GM18909 (cell line): ENCODE measurements at regions not wholly inside any gene's neighbourhood (a gene's known extent, or its start where the extent isn't known, plus 50 kb on each side); places are given as distances from the start of the nearest gene placed in this dataset.

Experiments used
- ATAC-seq: cut with Tn5 transposase; IDR thresholded peaks from one replicate; pipeline ENCODE4 v1.9.1; 2021; ENCODE audit warnings: mild to moderate bottlenecking; ENCODE audit not compliant: unreplicated experiment, poor library complexity

DNA sequence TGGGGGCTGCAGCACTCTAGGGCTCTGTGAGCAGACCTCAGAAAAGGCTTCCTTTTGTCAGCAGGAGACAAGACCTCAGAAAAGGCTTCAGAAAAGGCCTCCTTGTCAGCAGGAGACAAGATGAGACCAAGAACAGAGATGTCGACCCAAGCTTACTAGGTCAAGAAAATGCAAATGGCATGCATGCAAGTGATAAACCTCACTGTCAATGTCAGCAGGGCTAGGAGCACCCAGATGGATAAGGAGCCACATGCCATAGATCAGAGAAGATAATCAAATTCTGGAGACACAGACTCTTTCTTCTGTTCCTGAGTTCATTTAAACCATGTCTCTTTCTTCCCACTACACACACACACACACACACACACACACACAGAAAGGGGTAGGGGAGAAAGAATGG, 285.9 kb downstream of the CHRM3 start:
- ATAC-seq, result no peak

DNA sequence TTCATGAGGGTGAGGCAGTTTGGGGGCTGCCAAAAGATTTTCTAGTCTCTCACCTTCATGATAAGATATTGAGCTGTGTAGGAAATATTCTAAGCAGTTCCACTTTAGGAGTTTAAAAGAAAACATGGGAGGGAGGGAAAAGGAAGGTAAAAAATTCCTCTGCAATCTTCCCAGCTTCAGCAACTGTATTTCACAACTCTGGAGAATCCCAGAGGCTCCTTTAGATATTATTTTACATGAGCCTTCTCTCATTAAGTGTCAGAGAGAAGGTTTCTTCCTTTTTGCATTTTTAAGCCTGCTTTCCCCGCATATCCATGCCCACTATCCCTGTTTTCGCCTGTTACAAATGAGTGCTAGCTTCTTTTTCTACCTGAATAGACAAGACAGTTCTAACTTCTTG, 289.4 kb downstream of the CHRM3 start:
- no peak for ATAC-seq

GRCh38 chr1:239676522-239677273, 290.3 kb downstream of the CHRM3 start:
- no peak for ATAC-seq

GRCh38 chr1:239677362-239677761, 291.0 kb downstream of the CHRM3 start:
- ATAC-seq, result no peak

- ATAC-seq, result no peak
Observed at GRCh38 chr1:239678181-239678580, 291.8 kb downstream of the CHRM3 start.

- no peak for ATAC-seq
Observed at GRCh38 chr1:239682046-239682445, 295.7 kb downstream of the CHRM3 start.

GRCh38 chr1:239682960-239683359, 296.6 kb downstream of the CHRM3 start:
- no peak for ATAC-seq

DNA sequence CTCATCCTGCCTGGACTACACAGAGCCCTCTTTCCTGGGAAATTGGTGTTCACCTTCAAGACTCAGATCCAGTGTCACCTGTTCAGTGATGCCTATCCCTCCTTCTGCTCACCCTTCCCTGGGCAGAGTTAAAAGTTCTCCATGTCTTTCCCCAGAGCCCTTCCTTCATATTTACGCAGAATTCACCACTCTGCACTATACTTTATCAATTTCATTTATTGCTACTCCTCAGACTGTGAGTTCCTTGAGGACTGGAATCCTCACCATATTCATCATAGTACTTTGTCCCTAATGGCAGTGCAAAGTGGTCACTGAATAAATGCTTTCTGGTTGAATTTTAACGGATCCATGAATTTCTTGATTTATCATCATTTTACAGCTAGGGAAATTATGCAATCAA, 300.0 kb downstream of the CHRM3 start:
- ATAC-seq, result no peak

GRCh38 chr1:239696317-239696716, 309.9 kb downstream of the CHRM3 start:
- ATAC-seq, result no peak

DNA sequence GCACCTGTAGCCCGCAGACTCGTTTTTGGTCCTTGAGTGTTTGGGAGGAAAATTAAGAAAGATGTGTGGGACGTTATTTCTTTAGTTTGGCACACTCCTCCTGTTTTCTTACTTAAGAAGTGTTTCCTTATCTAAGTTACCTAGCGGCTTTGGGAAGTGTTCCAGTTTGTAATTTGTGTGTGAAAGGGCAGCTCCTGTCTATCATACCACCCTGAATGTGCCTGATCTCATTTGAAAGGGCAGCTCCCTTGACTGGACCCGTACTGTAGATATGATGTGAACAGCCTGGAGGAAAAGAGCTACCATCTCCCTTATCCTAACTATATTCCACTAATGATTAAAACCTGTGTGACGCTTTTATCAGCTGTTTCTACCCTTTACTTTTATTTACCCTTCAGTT, 314.3 kb downstream of the CHRM3 start:
- ATAC-seq, result no peak

DNA sequence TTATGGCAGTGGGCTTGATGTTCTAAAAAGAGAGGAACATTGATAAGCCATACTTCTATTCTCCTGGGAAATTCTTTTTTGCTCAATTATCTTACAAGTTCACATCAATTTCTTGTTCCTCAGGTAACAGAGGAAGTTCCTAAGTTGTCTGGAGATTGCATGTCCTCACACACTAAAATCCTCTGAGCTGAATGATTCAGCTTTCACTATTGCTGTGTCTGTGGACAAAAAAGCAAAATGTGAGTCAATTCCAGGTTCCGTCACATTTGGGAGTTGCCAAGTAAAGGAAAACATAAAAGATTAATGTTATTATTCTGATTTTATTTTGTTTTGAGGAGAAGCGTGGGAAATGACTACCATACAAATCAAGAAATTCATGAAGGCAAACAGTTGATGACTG, 316.7 kb downstream of the CHRM3 start:
- no peak for ATAC-seq

DNA sequence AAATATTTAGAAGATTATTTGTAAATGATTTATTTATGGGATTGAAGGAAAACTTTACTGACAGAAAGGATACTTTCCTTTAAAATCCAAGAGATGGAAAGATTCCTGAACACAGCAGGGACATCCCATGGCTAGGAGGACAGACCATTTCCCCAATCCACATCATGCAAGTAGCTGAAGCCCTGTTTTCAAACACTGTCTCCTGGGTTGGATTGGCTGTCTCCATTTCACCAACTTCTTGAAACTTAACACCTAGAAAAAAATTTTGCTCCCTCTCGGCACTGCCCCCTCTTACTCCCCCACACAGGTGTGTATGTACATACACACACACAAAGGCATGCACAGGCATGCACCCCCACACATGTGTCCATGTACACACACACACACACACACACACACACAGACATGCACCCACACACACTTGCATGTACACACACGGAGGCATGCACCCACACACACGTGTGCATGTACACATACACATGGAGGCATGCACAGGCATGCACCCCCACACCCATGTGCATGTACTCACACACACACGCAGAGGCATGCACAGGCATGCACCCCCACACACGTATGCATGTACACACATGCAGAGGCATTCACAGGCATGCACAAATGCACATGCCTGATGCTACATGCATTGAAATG, 320.0 kb downstream of the CHRM3 start:
- ATAC-seq, result no peak

DNA sequence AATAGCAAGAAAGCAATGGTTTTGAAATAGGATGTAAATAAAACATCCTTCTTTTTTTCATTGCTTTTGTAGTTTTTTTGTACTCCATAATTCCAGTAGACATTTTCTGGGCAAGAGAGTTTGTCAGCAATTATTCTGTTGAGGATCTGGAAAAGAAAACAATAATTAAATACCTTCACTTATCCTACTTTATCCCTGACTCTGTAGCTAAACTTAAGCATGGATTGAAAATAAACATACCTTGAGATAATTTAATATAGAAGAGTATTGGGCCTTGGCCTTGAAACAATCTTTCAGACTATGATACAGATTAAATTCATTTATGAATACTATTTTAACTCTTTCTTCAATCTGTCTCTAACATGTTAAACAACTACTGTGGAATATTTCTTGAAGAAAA, 321.2 kb downstream of the CHRM3 start:
- no peak for ATAC-seq

GRCh38 chr1:239708622-239709021, 322.3 kb downstream of the CHRM3 start:
- ATAC-seq, result no peak

DNA sequence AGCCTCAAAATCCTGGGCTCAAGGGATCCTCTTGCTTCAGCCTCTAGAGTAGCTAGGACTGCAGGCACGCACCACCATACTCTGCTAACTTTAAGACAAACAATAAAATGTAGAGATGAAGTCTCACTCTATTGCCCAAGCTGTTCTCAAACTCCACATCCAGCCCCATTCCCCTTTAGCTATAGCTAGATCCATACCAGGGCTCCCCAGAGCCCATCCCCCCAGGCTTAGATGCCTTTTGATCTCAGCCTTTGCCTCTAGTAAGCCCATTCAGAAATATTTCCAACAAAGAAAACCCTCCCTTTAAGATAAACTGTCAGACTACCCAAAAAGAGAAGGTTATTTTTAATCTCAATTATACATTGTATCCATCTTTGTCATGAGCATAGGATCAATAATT, 325.4 kb downstream of the CHRM3 start:
- no peak for ATAC-seq

DNA sequence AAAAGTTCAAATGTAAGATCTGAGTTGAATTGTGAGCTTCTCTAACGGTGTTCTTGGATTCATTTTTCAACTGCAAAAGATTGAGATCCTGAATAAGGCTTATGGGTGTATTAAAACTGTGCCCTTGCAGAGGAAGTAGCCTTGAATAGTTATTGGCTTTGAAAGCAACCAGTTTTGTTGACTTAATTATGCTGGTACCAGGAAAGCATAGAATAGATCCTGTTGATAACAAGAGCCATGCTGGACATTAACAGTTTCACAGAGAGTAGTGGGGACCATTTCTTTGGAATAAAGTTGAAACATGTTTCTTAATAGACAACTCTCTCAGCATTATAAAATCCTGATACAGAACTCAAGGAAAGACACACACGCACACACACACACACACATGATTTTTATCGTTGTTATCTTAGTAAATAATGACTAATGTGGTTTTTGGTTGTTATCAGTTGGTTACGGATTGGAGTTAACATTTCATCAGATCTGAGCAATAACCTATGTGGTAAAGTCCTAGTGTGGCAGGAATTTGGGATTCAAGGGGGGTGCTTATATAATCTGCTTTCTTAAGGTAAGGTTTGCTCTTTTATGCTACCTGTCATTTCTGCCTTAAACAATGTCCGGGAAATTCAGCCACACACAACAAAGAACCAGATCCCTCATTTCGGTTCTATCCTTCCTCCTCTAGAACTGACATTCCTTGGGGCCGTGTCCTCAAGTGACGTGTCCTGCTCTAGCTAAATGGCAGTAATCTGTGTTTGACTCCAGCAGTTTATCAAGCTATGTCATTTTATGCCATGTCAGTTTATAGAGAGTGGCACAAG, 330.9 kb downstream of the CHRM3 start:
- ATAC-seq, result no peak

- ATAC-seq, result no peak
Observed at GRCh38 chr1:239717918-239718184, 331.5 kb downstream of the CHRM3 start.

- no peak for ATAC-seq
Observed at GRCh38 chr1:239718571-239718970, 332.2 kb downstream of the CHRM3 start.

GRCh38 chr1:239718997-239719628, 332.7 kb downstream of the CHRM3 start:
- ATAC-seq, result no peak

- no peak for ATAC-seq
Observed at GRCh38 chr1:239719642-239720258, 333.4 kb downstream of the CHRM3 start.

DNA sequence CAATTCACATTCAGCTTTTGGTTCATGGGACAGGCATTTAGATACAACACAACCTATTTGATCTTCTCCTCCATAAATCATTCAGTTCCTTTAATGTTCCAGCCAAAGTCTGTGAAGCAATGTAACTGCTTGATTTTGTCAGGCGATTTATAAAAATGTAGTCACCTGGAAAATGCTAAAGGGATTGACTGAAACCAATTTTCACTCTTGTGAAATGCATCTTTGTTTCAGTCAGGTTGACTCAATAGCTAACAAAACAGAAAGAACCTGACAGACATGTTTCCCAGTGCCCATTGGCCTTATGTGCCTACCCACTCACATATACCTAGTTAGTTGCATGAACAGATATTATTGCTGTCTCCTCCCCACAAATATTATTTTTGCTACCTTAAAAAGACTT, 335.7 kb downstream of the CHRM3 start:
- no peak for ATAC-seq
